Liver (tissue), 8 donors: ENCODE measurements at regions not wholly inside any gene's neighbourhood (a gene's known extent, or its start where the extent isn't known, plus 50 kb on each side); places are given as distances from the start of the nearest gene placed in this dataset.

ENCODE experiments used
- DNase-seq: peaks from one replicate; pipeline ENCODE4 v3.0.0-alpha.2; 2017; ENCODE audit warnings: low spot score
- H3K27ac ChIP-seq, 2 donors: one replicate each; pipeline ENCODE4 v1.7.0; 2013; ENCODE audit warnings: inconsistent platforms in 2 of 2, low read length in 2 of 2, control low read depth in 1 of 2, low read depth in 1 of 2, mild to moderate bottlenecking in 1 of 2
- H3K27me3 ChIP-seq, 4 donors: one replicate each; pipeline versions ENCODE4 v1.6.1 to v1.7.0; 2013; ENCODE audit warnings: low read length in 3 of 4, inconsistent platforms in 1 of 4, mild to moderate bottlenecking in 1 of 4, moderate library complexity in 1 of 4; ENCODE audit not compliant: control insufficient read depth in 4 of 4, insufficient read depth in 4 of 4
- H3K36me3 ChIP-seq, 4 donors: one replicate each; pipeline versions ENCODE4 v1.6.1 to v1.7.0; 2013; ENCODE audit warnings: low read length in 3 of 4, mild to moderate bottlenecking in 3 of 4, low read depth in 1 of 4, moderate library complexity in 1 of 4; ENCODE audit not compliant: control insufficient read depth in 4 of 4, insufficient read depth in 3 of 4
- H3K4me1 ChIP-seq, 4 donors: one replicate each; pipeline versions ENCODE4 v1.6.1 to v1.7.0; 2013; ENCODE audit warnings: low read length in 3 of 4, mild to moderate bottlenecking in 3 of 4, moderate library complexity in 1 of 4; ENCODE audit not compliant: control insufficient read depth in 4 of 4, insufficient read depth in 4 of 4
- H3K4me3 ChIP-seq, 3 donors: one replicate each; pipeline versions ENCODE4 v1.6.1 to v1.7.0; 2013; ENCODE audit warnings: low read length in 3 of 3, control low read depth in 1 of 3, low read depth in 1 of 3, mild to moderate bottlenecking in 1 of 3
- H3K9ac ChIP-seq, 2 donors: one replicate each; pipeline ENCODE4 v1.7.0; 2013; ENCODE audit warnings: low read length in 2 of 2, mild to moderate bottlenecking in 2 of 2, moderate library complexity in 2 of 2, control low read depth in 1 of 2, low read depth in 1 of 2
- H3K9me3 ChIP-seq, 4 donors: one replicate each; pipeline versions ENCODE4 v1.6.1 to v1.7.0; 2013; ENCODE audit warnings: low read length in 3 of 4; ENCODE audit not compliant: control insufficient read depth in 4 of 4
- EGR1 ChIP-seq, 2 donors: IDR thresholded peaks; 2 replicates each; pipeline ENCODE4 v1.6.1; 2016 to 2018; ENCODE audit warnings: antibody characterized with exemption in 2 of 2, low read depth in 2 of 2
- FOXA1 ChIP-seq: IDR thresholded peaks from 2 replicates; pipeline ENCODE4 v1.6.1; 2016; ENCODE audit warnings: antibody characterized with exemption
- RAD21 ChIP-seq, 2 donors: IDR thresholded peaks; 2 replicates each; pipeline ENCODE4 v1.6.1; 2016; ENCODE audit warnings: antibody characterized with exemption in 2 of 2, mild to moderate bottlenecking in 2 of 2
- RXRA ChIP-seq, 2 donors: IDR thresholded peaks; 2 replicates each; pipeline ENCODE4 v1.6.1; 2017 to 2018; ENCODE audit warnings: antibody characterized with exemption in 2 of 2, mild to moderate bottlenecking in 1 of 2
- TAF1 ChIP-seq: conservative IDR thresholded peaks from 2 replicates; pipeline ENCODE4 v1.6.1; 2016; ENCODE audit warnings: antibody characterized with exemption, mild to moderate bottlenecking
- WGBS: extraction: QIAGEN DNeasy Blood & Tissue Kit; methylation state at CpG from one replicate; pipeline ENCODE4 v1.1.7; 2013; 5-methylcytosine and 5-hydroxymethylcytosine counted together
- TF ChIP-seq, protein P1 (sequence below): IDR thresholded peaks from 2 replicates; pipeline ENCODE4 v1.6.1; 2016; ENCODE audit warnings: antibody characterized with exemption
- TF ChIP-seq, protein P2 (sequence below): fragments of 150-350 bp; IDR thresholded peaks from 2 replicates; pipeline ENCODE4 v1.5.1; 2017; ENCODE audit warnings: improper control_type of control experiment, low read depth, low read length; ENCODE audit not compliant: missing input control
- TF ChIP-seq, protein P3 (sequence below): IDR thresholded peaks from 2 replicates; pipeline ENCODE4 v1.6.1; 2016; ENCODE audit warnings: antibody characterized with exemption, mild to moderate bottlenecking
- TF ChIP-seq, protein P4 (sequence below): IDR thresholded peaks from 2 replicates; pipeline ENCODE4 v1.6.1; 2016; ENCODE audit warnings: antibody characterized with exemption
- donor health status: healthy.
- donor health status: healthy.
- donor health status: healthy.
- donor health status: healthy.
- donor health status: healthy.

DNA sequence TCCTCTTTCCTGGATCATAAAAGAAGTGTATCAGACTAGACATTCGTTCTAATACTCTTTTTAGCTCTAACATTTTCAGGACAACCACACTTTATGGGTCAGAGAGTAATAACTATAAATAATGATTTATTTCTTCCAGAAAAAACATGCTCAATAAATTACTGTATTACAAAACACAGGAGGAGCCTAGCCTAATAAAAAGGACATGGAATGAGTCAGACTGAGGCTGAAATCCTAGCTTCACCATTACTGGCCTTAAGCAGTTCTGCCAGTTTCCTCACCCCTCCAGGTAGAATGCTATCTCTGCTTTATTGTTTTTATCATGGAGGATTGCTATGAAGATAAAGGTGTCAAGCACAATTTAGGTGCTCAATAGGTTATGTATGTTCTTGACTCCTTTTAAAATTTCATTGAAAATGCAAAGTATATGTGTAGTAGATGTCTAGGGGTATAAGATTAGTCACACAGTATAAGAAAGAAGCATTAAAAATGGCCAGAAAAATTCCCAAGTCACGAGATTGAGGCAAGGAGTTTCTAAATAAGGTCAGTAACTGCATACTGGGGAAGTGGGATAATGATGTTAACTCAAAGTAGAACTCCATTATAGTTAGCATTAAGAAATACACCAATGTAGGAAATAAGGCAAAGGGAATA is 105.5 kb upstream of the NEUROD1 start:
- no peak for TF ChIP-seq FOXA1
- Histone ChIP-seq H3K9ac (no peak overlapping the region), H3K36me3 (no peaks in the 10 kb centered on the region), H3K27ac (no peak overlapping the region), H3K4me3 (no peak overlapping the region), H3K4me1 (peaks cover 0 to 4% (median 2%) of the 10 kb centered on the region in 4 donors), H3K9me3 (no peaks in the 10 kb centered on the region), H3K27me3 (no peaks in the 10 kb centered on the region)
- DNase-seq, result no peak
- 76% methylated on average over 2 of the region's 2 CpGs for WGBS

DNA sequence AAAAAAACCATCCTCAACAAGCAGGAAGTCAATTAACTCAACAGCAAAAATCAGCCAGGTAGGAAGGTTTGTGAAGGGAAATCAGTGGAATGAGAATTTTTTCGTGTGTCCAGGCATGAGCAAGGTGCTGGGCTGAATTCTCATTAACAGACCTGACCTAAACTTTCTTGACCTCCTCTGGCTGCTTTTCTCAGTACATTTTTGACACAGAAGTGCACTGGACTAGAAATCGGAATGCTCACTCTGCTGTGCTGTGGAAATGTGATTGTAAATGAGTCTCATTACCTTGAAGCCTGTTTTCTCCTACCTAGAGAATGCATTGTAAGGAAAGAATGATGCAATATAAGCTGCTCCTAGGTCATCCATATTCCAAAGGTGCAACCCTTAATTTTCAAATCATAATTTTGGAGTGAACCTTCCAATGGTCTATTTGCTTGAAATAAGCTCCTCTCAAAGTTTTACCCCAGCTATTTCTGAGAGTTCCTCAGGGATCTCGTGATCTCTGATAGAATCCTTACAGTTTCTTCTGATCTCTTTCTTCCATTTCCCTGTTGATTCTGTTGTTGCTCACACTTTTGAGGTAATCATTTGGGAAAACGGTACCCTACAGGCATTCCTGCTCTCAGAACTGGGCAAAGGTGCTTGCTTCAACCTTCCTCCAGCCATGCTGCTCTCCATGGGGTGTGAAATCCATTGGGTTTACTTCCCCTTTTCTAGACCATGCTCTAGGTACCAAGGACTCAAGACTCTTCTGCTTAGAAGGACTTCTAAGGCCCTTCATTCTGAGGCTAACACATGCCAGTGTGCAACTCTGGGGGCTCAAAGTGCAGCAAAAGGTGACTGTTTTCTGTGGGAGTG is 104.9 kb upstream of the ITPRID2 start:
- no peak overlapping the region for H3K27ac ChIP-seq
- no peak overlapping the region for H3K4me3 ChIP-seq
- H3K27me3 ChIP-seq, result no peaks in the 10 kb centered on the region
- H3K9ac ChIP-seq, result no peak overlapping the region
- H3K36me3 ChIP-seq, result no peaks in the 10 kb centered on the region
- no peak for DNase-seq
- H3K4me1 ChIP-seq, result peaks cover 2 to 11% (median 5%) of the 10 kb centered on the region in 4 donors
- WGBS, result 94% methylated on average over 4 of the region's 4 CpGs
- TF ChIP-seq, protein P1, sequence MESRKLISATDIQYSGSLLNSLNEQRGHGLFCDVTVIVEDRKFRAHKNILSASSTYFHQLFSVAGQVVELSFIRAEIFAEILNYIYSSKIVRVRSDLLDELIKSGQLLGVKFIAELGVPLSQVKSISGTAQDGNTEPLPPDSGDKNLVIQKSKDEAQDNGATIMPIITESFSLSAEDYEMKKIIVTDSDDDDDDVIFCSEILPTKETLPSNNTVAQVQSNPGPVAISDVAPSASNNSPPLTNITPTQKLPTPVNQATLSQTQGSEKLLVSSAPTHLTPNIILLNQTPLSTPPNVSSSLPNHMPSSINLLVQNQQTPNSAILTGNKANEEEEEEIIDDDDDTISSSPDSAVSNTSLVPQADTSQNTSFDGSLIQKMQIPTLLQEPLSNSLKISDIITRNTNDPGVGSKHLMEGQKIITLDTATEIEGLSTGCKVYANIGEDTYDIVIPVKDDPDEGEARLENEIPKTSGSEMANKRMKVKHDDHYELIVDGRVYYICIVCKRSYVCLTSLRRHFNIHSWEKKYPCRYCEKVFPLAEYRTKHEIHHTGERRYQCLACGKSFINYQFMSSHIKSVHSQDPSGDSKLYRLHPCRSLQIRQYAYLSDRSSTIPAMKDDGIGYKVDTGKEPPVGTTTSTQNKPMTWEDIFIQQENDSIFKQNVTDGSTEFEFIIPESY, result no peak
- TF ChIP-seq RXRA (IDR thresholded peaks at IDR 0.05) (no peak), EGR1 (IDR thresholded peaks at IDR 0.05; ENCODE audit: low read depth in 2 of 2) (no peak), RAD21 (IDR thresholded peaks at IDR 0.05) (no peak), TAF1 (no peak)
- TF ChIP-seq, protein P2, sequence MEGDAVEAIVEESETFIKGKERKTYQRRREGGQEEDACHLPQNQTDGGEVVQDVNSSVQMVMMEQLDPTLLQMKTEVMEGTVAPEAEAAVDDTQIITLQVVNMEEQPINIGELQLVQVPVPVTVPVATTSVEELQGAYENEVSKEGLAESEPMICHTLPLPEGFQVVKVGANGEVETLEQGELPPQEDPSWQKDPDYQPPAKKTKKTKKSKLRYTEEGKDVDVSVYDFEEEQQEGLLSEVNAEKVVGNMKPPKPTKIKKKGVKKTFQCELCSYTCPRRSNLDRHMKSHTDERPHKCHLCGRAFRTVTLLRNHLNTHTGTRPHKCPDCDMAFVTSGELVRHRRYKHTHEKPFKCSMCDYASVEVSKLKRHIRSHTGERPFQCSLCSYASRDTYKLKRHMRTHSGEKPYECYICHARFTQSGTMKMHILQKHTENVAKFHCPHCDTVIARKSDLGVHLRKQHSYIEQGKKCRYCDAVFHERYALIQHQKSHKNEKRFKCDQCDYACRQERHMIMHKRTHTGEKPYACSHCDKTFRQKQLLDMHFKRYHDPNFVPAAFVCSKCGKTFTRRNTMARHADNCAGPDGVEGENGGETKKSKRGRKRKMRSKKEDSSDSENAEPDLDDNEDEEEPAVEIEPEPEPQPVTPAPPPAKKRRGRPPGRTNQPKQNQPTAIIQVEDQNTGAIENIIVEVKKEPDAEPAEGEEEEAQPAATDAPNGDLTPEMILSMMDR, result no peak
- TF ChIP-seq, protein P3, sequence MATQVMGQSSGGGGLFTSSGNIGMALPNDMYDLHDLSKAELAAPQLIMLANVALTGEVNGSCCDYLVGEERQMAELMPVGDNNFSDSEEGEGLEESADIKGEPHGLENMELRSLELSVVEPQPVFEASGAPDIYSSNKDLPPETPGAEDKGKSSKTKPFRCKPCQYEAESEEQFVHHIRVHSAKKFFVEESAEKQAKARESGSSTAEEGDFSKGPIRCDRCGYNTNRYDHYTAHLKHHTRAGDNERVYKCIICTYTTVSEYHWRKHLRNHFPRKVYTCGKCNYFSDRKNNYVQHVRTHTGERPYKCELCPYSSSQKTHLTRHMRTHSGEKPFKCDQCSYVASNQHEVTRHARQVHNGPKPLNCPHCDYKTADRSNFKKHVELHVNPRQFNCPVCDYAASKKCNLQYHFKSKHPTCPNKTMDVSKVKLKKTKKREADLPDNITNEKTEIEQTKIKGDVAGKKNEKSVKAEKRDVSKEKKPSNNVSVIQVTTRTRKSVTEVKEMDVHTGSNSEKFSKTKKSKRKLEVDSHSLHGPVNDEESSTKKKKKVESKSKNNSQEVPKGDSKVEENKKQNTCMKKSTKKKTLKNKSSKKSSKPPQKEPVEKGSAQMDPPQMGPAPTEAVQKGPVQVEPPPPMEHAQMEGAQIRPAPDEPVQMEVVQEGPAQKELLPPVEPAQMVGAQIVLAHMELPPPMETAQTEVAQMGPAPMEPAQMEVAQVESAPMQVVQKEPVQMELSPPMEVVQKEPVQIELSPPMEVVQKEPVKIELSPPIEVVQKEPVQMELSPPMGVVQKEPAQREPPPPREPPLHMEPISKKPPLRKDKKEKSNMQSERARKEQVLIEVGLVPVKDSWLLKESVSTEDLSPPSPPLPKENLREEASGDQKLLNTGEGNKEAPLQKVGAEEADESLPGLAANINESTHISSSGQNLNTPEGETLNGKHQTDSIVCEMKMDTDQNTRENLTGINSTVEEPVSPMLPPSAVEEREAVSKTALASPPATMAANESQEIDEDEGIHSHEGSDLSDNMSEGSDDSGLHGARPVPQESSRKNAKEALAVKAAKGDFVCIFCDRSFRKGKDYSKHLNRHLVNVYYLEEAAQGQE, result no peak
- TF ChIP-seq, protein P4, sequence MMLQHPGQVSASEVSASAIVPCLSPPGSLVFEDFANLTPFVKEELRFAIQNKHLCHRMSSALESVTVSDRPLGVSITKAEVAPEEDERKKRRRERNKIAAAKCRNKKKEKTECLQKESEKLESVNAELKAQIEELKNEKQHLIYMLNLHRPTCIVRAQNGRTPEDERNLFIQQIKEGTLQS, result no peak
- H3K9me3 ChIP-seq, result no peaks in the 10 kb centered on the region
